ENCODE measurements at regions not wholly inside any gene's neighbourhood (a gene's known extent, or its start where the extent isn't known, plus 50 kb on each side); places are given as distances from the start of the nearest gene placed in this dataset.
"Not testable (repeated sequence)": the region's sequence is repeated elsewhere in the genome, so short reads cannot be mapped to it uniquely, and the experiment has no call there.

- no peaks in the 10 kb centered on the region for H3K27me3 Mint-ChIP-seq (ENCODE audit: unreplicated experiment)
- no peak for TF ChIP-seq CTCF (IDR thresholded peaks at IDR 0.05)
- no peak overlapping the region for H3K27ac Mint-ChIP-seq (ENCODE audit: unreplicated experiment)
- peak; percentile 44 for DNase-seq (ENCODE audit: extremely low spot score, unreplicated experiment)
- H3K4me1 Mint-ChIP-seq (ENCODE audit: unreplicated experiment): peaks cover 24% of the 10 kb centered on the region
- H3K9me3 Mint-ChIP-seq (ENCODE audit: unreplicated experiment): no peaks in the 10 kb centered on the region
- H3K36me3 Mint-ChIP-seq (ENCODE audit: unreplicated experiment): no peaks in the 10 kb centered on the region
- H3K4me3 Mint-ChIP-seq (ENCODE audit: unreplicated experiment): no peak overlapping the region
Observed at GRCh38 chr15:100731267-100732152, 129.1 kb downstream of the ASB7 start.

GRCh38 chr15:100732211-100733055 lies 130.0 kb downstream of the ASB7 start:
- Mint-ChIP-seq H3K36me3 (ENCODE audit: unreplicated experiment) (no peaks in the 10 kb centered on the region), H3K9me3 (ENCODE audit: unreplicated experiment) (no peaks in the 10 kb centered on the region), H3K27ac (ENCODE audit: unreplicated experiment) (peak overlapping the region; percentile 31), H3K27me3 (ENCODE audit: unreplicated experiment) (no peaks in the 10 kb centered on the region), H3K4me1 (ENCODE audit: unreplicated experiment) (peaks cover 18% of the 10 kb centered on the region), H3K4me3 (ENCODE audit: unreplicated experiment) (no peak overlapping the region)
- peak; percentile 51 for DNase-seq (ENCODE audit: extremely low spot score, unreplicated experiment)
- no peak for TF ChIP-seq CTCF (IDR thresholded peaks at IDR 0.05)

GRCh38 chr15:100733101-100733842 lies 130.9 kb downstream of the ASB7 start:
- no peaks in the 10 kb centered on the region for H3K27me3 Mint-ChIP-seq (ENCODE audit: unreplicated experiment)
- H3K4me1 Mint-ChIP-seq (ENCODE audit: unreplicated experiment): peaks cover 18% of the 10 kb centered on the region
- no peak overlapping the region for H3K4me3 Mint-ChIP-seq (ENCODE audit: unreplicated experiment)
- no peaks in the 10 kb centered on the region for H3K36me3 Mint-ChIP-seq (ENCODE audit: unreplicated experiment)
- peak overlapping the region; percentile 31 for H3K27ac Mint-ChIP-seq (ENCODE audit: unreplicated experiment)
- DNase-seq (ENCODE audit: extremely low spot score, unreplicated experiment): no peak
- no peaks in the 10 kb centered on the region for H3K9me3 Mint-ChIP-seq (ENCODE audit: unreplicated experiment)
- no peak for TF ChIP-seq CTCF (IDR thresholded peaks at IDR 0.05)

GRCh38 chr15:100733843-100734185 lies 131.4 kb downstream of the ASB7 start:
- not testable (repeated sequence) for H3K27me3 Mint-ChIP-seq (ENCODE audit: unreplicated experiment); H3K9me3 Mint-ChIP-seq (ENCODE audit: unreplicated experiment); H3K4me3 Mint-ChIP-seq (ENCODE audit: unreplicated experiment); DNase-seq (ENCODE audit: extremely low spot score, unreplicated experiment); H3K36me3 Mint-ChIP-seq (ENCODE audit: unreplicated experiment)
- Mint-ChIP-seq H3K27ac (ENCODE audit: unreplicated experiment) (peak overlapping the region; percentile 5), H3K4me1 (ENCODE audit: unreplicated experiment) (peaks cover 18% of the 10 kb centered on the region)

- Mint-ChIP-seq H3K27me3 (ENCODE audit: unreplicated experiment) (no peaks in the 10 kb centered on the region), H3K36me3 (ENCODE audit: unreplicated experiment) (no peaks in the 10 kb centered on the region), H3K27ac (ENCODE audit: unreplicated experiment) (no peak overlapping the region), H3K4me3 (ENCODE audit: unreplicated experiment) (no peak overlapping the region), H3K4me1 (ENCODE audit: unreplicated experiment) (peaks cover 18% of the 10 kb centered on the region), H3K9me3 (ENCODE audit: unreplicated experiment) (no peaks in the 10 kb centered on the region)
- no peak for TF ChIP-seq CTCF (IDR thresholded peaks at IDR 0.05)
- DNase-seq (ENCODE audit: extremely low spot score, unreplicated experiment): no peak
Observed at GRCh38 chr15:100734586-100734985, 132.2 kb downstream of the ASB7 start.

Data from osteocyte (in vitro differentiated cells).